Peyer's patch (tissue), 4 donors: ENCODE measurements at regions not wholly inside any gene's neighbourhood (a gene's known extent, or its start where the extent isn't known, plus 50 kb on each side); places are given as distances from the start of the nearest gene placed in this dataset.

Source experiments
- CTCF ChIP-seq, 6 experiments: fragments of 450-650 bp in 4 of 6; fragments of 200-600 bp in 2 of 6; sonication (generic) in 1 of 6; IDR thresholded peaks; one replicate each; pipeline ENCODE4 v1.5.1; 2017 to 2019; ENCODE audit warnings: antibody characterized with exemption in 6 of 6, mild to moderate bottlenecking in 3 of 6, moderate library complexity in 1 of 6
- POLR2A ChIP-seq, 2 donors: fragments of 450-650 bp; IDR thresholded peaks; one replicate each; pipeline ENCODE4 v1.5.1; 2017; ENCODE audit warnings: antibody characterized with exemption in 2 of 2, mild to moderate bottlenecking in 2 of 2, moderate library complexity in 2 of 2

GRCh38 chr5:1937590-1937989 lies 54.9 kb upstream of the IRX4 start:
- TF ChIP-seq POLR2A (IDR thresholded peaks at IDR 0.05) = no peak
- no peak for TF ChIP-seq CTCF (IDR thresholded peaks at IDR 0.05)
